ENCODE measurements at regions not wholly inside any gene's neighbourhood (a gene's known extent, or its start where the extent isn't known, plus 50 kb on each side); places are given as distances from the start of the nearest gene placed in this dataset.

DNA sequence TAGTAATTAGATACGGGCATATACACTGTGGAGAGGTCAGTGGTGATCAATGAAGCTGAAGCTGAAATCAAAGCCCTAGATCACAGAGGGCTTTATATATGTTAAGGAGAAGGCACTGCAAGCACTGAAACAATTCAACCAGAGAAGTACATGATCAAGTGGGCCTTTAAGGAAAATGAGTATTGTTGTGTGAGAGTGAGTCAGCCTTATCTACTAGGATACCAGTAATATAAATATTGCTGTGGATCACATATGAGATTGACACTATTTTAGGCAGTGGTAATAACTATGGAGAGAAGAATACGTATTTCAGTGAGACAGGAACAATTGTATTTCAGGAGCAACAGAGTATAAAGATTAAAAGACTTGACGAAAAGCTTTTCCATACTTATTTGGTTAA, 1172.2 kb upstream of the GJE1 start:
- Mint-ChIP-seq H3K9me3 (no peaks in the 10 kb centered on the region), H3K4me1 (no peaks in the 10 kb centered on the region), H3K27me3 (ENCODE audit: low read depth) (no peaks in the 10 kb centered on the region), H3K4me3 (no peak overlapping the region), H3K36me3 (ENCODE audit: low read depth) (no peaks in the 10 kb centered on the region), H3K27ac (no peak overlapping the region)
- TF ChIP-seq, protein P1, sequence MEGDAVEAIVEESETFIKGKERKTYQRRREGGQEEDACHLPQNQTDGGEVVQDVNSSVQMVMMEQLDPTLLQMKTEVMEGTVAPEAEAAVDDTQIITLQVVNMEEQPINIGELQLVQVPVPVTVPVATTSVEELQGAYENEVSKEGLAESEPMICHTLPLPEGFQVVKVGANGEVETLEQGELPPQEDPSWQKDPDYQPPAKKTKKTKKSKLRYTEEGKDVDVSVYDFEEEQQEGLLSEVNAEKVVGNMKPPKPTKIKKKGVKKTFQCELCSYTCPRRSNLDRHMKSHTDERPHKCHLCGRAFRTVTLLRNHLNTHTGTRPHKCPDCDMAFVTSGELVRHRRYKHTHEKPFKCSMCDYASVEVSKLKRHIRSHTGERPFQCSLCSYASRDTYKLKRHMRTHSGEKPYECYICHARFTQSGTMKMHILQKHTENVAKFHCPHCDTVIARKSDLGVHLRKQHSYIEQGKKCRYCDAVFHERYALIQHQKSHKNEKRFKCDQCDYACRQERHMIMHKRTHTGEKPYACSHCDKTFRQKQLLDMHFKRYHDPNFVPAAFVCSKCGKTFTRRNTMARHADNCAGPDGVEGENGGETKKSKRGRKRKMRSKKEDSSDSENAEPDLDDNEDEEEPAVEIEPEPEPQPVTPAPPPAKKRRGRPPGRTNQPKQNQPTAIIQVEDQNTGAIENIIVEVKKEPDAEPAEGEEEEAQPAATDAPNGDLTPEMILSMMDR (IDR thresholded peaks at IDR 0.05; ENCODE audit: unreplicated experiment in 3 of 3): no peak

DNA sequence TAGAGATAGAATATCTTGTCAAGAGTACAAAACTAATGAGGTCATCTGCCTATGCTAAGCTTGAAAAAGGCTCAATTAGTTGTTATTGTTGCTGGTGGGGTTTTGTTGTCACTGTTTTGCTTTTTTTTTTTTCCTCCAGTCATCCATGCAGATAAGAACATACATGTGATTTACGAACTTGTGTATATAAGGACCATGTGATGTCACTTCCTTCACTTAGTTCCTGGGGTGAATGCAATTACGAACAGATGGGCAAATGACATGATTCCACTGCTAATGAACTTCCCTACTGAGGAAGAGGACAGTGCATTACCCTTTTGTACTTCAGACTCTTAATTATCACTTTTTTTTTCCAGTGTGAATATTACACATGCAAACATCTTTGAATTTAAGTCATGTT, 1175.3 kb upstream of the GJE1 start:
- no peaks in the 10 kb centered on the region for H3K4me1 Mint-ChIP-seq
- TF ChIP-seq, protein P1 (IDR thresholded peaks at IDR 0.05; ENCODE audit: unreplicated experiment in 3 of 3): no peak
- no peaks in the 10 kb centered on the region for H3K9me3 Mint-ChIP-seq
- H3K4me3 Mint-ChIP-seq: no peak overlapping the region
- H3K27ac Mint-ChIP-seq: no peak overlapping the region
- H3K27me3 Mint-ChIP-seq (ENCODE audit: low read depth): no peaks in the 10 kb centered on the region
- no peaks in the 10 kb centered on the region for H3K36me3 Mint-ChIP-seq (ENCODE audit: low read depth)

DNA sequence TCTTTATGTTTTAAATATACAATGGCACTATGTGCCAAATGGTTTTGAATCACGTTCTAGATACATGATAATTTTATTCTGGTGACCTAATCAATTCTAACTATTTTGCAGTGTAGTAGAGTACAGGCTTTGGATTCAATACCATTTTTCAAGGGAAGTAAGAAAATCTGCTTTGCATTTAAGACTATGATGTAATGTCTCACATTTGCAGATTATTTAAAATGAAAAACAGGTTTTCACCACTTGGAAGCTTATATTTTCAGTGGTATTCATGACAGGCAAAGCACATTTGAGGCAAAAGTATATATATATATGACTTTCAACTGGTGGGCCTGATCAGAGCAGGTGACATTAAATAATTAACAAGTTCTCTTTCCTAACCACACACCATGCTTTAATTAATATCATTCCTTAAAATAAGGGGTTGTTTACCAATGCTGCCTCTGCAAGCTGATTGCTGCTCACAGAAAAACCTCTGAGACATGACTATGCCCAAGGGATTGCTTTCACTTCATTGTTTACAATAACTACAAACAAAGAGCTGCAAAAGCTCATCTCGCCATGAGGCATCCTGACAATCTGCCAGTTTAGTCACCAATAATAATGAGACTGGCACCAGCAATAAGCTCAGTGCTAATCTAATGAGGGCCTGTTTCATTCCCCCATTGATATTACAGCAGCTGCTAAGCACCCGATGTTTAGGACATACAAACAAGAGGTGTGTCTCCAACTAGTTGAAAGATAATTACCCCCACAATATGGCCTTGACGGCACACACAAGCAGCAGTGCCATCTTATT, 1176.0 kb upstream of the GJE1 start:
- Mint-ChIP-seq H3K4me1 (no peaks in the 10 kb centered on the region), H3K4me3 (no peak overlapping the region)

DNA sequence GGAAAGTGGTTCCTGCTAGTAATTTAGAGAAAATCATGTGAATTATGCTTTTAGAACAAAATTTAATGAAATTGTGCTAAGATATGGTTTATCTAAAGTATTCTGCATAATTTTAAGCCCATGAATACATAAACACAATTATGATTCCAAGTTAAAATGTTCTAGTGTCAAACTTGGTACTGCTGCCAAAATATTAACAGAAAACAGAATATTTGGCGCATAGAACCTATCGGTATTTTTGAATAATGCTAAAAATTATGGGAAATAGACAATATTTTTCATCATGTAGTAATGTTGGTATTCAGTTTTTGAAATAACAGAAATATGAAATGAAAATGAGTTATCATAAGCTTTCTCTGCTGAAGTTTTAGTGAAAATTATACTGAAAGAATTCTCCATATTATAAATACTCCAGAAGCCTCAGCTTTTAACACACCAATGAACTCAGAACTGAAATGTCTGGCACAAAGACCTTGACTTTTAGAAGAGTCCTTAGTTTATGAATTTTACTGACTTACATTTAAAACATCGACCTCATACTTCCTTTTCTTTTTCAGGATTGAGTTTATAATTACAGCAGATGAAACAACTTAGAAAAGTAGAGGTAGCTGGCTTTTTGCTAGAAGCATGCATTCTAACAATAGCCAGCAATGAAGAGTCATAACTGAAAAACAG, 1192.3 kb upstream of the GJE1 start:
- Mint-ChIP-seq H3K36me3 (ENCODE audit: low read depth) (peaks cover 4% of the 10 kb centered on the region), H3K27me3 (ENCODE audit: low read depth) (no peaks in the 10 kb centered on the region), H3K27ac (peak overlapping the region in 1 of 3 experiments; percentile 57), H3K4me1 (peaks cover 7% of the 10 kb centered on the region), H3K9me3 (peaks cover 6% of the 10 kb centered on the region), H3K4me3 (no peak overlapping the region)
- TF ChIP-seq, protein P1 (IDR thresholded peaks at IDR 0.05; ENCODE audit: unreplicated experiment in 3 of 3): no peak

More for the DNA sequence above, 1176.0 kb upstream of the GJE1 start:
- H3K27ac Mint-ChIP-seq: no peak overlapping the region
- no peaks in the 10 kb centered on the region for H3K9me3 Mint-ChIP-seq
- H3K36me3 Mint-ChIP-seq (ENCODE audit: low read depth): no peaks in the 10 kb centered on the region
- no peaks in the 10 kb centered on the region for H3K27me3 Mint-ChIP-seq (ENCODE audit: low read depth)
- TF ChIP-seq, protein P1 (IDR thresholded peaks at IDR 0.05; ENCODE audit: unreplicated experiment in 3 of 3): no peak

DNA sequence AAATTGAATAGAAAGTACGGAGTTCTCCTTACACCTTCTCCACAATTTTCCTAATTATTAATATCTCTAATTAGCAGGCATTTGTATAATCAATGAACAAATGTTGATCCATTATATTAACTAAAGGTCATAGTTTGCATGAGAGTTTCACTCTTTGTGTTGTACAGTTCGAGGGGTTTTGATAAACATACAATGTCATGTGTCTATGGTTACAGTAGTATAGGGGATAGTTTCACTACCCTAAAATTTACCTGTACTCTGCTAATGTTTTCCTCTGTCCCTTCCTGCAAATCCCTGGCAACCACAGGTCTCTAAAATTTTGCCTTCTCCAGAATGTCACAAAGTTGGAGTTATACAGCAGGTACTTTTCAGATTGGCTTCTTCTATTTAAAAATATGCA, 1199.8 kb upstream of the GJE1 start:
- Mint-ChIP-seq H3K9me3 (no peaks in the 10 kb centered on the region), H3K4me1 (no peaks in the 10 kb centered on the region), H3K4me3 (no peak overlapping the region), H3K27me3 (ENCODE audit: low read depth) (no peaks in the 10 kb centered on the region), H3K36me3 (ENCODE audit: low read depth) (no peaks in the 10 kb centered on the region), H3K27ac (no peak overlapping the region)
- TF ChIP-seq, protein P1 (IDR thresholded peaks at IDR 0.05; ENCODE audit: unreplicated experiment in 3 of 3): no peak

All from nephron (organoid).